ENCODE measurements at regions not wholly inside any gene's neighbourhood (a gene's known extent, or its start where the extent isn't known, plus 50 kb on each side); places are given as distances from the start of the nearest gene placed in this dataset.

DNA sequence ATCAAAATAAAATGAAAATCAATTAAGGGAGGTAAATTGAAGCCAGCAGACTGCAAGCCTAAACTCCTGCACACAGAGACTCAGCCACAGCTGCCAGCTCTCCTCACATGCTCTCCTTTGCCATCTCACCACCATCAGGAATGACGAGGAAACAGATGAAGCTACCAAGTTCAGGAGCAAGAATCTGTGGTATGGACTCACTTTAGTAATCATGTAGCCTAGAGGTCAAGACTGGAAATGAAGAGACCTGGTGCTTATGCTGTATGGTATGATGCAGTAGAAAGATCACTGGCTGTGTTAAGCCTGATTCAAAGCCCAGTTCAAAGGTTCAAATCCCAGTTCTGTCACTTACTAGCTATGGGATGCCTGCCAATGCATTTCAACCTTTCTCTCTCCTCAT is 78.9 kb upstream of the CAMK1G start:
- DNase-seq = no peak

DNA sequence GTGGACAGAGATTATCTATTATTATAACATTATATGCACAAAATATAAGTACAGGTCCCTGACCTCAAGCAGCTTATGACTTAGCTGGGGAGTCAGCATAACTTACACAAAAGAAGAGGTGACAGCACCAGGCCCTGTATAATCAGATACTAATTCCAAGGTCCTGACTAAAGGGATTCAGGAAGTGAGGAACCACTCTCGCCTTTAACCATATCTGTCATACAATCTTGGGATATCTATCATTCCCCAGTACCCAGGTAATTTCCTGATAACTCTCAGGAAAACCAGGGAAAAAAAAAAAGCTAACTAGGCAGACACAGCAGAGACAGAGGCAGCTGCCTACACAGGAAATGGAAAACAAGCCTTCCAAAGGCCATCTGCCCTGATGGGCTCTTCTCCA is 78.5 kb upstream of the CAMK1G start:
- no peak for DNase-seq

DNA sequence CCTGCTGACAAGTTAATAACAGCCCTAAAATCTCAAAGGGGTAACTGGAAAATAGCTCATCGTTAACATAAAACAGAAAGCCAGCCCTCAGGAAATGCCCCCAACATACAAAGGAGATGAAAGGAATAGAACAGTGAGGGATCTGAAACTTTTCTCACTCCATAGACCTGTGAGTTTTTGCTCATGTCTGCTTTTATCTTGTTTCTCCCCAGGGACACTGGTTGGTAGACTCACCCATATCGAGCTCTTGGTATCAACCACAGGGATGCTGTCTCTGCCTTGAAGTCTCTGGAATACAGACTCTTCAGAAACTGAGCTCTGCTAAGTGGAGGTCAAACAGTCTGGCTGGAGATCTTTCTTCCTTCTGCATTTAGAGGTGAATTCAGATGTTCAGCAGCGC is 77.4 kb upstream of the CAMK1G start:
- DNase-seq = no peak

DNA sequence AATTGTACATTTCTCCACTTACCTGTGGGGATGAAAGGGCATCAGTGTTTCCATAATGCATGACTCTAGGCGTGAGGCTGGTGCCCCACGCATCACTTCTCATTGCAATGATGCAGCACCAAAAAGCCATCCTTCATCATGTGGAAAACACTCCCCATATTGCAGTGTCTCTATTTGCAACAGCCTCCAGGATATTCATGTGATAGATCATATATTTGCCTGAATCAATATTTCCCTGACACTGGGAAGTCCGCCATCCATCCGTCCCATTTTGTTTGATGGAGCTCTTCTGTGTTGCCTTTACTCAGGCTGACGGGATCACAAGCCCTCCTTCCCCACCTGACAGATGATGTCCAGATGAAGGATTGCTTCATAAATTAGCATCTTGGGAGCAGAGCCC is 74.5 kb upstream of the CAMK1G start:
- DNase-seq = no peak

DNA sequence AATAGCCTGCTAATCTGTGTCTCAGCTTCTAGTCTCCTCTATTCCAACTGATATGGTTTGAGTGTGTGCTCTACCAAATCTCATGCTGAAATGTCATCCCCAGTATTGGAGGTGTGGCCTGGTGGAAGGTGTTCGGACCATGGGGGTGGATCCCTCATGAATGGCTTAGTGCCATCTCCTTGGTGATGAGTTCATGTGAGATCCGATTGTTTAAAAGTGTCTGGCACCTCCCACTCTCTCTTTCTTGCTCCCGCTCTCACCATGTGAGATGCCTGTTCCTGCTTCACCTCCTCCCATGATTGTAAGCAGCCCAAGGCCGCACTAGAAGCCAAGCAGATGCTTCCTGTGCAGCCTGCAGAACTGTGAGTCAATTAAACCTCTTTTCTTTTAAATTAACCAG is 73.5 kb upstream of the CAMK1G start:
- DNase-seq = no peak

DNA sequence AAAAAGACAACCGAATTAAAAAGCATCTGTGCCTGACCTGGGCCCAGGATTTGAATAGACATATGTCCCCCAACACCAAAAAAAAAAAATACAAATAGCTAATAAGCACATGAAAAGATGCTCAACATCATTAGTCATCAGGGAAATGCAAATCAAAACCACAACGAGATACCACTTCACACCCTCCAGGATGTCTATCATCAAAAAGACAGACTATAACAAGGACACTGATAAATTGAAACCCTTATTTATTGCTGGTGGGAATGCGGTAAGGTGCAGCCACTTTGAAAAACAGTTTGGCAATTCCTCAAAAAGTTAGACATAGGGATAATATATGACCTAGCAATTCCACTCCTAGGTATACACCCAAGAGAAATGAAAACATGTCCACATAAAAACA is 72.3 kb upstream of the CAMK1G start:
- DNase-seq = no peak

- DNase-seq = no peak
These were observed 70.7 kb upstream of the CAMK1G start for GRCh38 chr1:209512821-209513220.

DNA sequence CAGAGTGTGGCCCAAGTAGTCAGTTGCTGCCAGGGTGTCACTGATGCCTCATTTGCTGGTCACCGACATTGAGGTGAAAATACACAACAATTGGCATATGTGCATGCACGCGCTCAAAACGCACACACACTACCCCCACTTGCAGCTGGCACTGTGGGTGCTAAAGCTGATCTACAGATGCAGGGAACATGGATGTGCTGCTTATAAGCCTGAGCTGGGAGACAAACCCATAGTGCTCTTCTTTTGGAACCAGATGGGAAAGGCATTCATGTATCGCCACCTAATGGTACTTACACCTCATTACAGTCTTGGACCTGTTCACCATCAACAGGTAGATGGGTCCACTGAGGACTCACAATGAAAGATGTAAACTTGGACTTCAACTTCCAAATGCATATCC is 70.3 kb upstream of the CAMK1G start:
- DNase-seq = peak; percentile 26

DNA sequence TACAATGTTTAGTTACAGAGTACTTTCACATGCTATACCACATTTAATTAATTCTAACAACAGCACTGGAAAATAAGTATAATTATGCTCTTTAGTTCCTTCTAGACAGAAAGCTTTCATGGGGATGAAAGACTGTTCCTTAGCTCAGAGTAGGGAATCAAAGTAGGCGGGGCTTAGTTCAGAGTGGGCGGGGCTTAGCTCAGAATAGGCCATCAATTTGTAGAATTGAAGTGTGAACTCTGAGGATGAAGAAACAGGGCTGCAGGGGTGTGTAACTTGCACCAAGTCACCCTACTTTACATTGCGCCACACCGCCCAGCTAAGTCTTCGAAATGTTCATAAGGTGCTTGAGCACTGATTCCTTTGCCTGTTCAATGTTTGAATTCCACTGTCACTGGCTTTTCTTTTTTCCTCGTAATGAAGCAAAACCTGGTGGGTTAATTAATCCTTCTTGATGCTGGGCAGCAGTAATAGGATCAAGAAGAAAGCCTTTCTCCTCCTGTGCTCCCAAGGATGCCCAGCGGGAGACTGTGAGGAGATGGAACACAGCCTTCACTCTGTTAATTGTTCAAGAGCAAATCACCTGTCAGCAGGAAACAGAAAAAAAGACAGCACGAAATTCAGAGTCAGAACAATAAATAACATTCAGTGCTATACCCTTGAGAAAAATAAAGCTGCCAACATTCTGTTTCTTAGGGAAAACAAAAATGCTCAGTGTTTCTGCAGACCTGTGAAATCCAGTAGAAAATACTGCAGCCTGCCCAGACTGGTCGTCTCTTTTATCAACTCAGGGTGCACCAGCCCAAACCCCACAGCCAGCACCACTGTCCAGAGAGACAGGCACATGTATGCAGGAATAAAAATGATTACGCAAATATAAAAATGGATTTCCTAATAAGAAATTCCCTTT is 66.5 kb upstream of the CAMK1G start:
- DNase-seq = no peak

- DNase-seq = no peak
These were observed 65.8 kb upstream of the CAMK1G start for GRCh38 chr1:209517681-209518050.

- no peak for DNase-seq
These were observed 63.7 kb upstream of the CAMK1G start for GRCh38 chr1:209519786-209520185.

GRCh38 chr1:209522826-209523225 is 60.7 kb upstream of the CAMK1G start:
- DNase-seq = no peak

DNA sequence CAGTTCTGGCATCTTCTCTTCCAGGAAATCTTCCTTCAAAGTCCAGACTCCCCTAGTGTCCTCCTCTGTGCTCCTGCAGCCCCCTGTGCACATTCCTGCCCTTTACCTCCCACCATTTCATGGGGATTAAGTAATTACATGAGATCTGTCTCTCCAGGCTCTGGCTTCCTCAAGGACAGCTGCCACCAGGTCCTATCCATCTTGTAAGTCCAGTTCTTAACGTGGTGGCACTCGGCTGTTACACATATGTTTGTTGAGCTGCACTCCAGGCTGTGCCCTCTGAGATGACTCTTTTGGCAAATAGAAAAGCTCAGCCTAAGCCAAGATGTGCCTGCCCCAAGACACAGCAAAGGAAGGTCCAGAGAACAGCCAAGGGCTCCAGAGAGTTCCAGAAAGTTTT is 57.4 kb upstream of the CAMK1G start:
- DNase-seq = no peak

DNA sequence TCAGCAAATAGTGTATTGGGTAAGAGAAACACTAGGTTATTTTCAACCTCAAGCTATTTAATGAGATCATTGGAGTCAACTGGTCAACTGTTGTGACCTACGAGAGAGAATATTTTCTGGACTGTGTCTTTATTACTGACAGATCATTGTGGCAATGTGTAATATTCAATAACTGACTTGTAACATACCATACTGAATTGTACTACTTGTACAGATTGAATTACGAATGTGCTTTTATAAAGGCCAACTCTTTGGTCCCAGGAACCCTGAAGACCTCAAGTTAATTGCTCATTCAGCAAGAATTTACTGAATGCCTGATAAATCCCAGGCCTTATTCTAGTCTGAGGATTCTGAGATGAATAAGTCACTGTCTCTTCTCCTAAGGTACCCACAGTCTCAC is 56.1 kb upstream of the CAMK1G start:
- no peak for DNase-seq

DNA sequence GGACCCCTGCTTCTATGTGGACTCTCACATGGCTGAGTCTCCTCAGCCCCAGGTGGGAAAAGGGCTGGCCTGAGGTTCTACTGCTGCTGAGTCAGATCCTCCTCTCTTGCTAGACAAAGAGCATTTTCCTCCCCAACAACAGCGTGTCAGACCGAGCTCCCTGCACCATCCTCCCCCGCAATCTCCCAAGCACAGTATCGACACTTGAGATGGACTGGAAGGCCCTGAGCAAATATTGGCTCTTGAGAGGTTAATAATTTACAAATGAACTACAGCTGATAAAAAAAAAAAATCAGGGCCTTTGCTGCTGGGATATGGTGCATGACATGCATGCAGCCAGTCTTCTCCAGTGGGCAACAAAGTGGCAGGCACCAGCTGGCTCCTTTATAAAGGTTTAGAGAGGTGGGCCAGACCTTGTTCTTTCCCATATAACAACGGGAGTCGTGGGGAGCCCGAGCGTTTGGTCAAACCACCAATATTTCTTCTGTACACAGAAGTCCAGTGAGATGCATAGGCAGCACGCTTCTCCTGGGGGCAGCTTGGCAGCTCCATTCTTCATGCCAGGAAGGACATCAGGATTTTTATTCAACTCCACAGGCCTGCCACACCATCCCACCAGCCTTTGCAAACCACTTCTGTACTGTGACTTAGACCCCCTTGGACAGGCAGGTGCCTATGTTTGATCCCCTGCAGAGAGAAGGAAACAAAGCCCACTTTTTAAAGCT is 55.4 kb upstream of the CAMK1G start:
- DNase-seq = no peak

- no peak for DNase-seq
These were observed 54.3 kb upstream of the CAMK1G start for GRCh38 chr1:209529233-209529632.

- DNase-seq = no peak
These were observed 52.5 kb upstream of the CAMK1G start for GRCh38 chr1:209531006-209531405.

DNA sequence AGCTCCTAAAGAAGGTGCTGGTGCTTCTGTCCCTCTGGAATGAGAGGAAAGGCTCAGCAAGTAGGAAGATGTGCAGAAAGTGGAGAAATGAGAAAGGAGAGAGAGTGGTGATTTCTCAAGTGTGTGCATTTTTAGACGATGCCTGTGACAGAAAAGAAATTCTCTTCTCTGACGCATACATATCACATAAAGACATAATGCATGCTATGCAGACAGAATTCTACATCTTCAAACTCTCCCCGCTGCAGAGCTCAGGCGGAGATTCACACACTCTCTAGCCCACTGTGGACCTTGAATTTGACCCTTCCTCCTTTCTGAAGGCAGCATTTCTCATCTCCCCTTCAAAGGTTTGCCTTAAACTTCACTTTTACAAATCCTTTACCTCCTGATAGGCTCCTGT is 52.0 kb upstream of the CAMK1G start:
- no peak for DNase-seq

Measured in RPMI8226 (cell line).